ENCODE measurements at regions not wholly inside any gene's neighbourhood (a gene's known extent, or its start where the extent isn't known, plus 50 kb on each side); places are given as distances from the start of the nearest gene placed in this dataset.

- Mint-ChIP-seq H3K27me3 (no peaks in the 10 kb centered on the region), H3K36me3 (ENCODE audit: low read depth) (no peaks in the 10 kb centered on the region), H3K4me1 (no peaks in the 10 kb centered on the region), H3K9me3 (peaks cover 2% of the 10 kb centered on the region), H3K27ac (no peak overlapping the region), H3K4me3 (no peak overlapping the region)
- ChIA-PET CTCF (no interaction called here), POLR2A (no interaction called here)
- DNase-seq = no peak
Measured at GRCh38 chr9:107953556-107954125, 464.1 kb upstream of the KLF4 start.

- Mint-ChIP-seq H3K4me1 (no peaks in the 10 kb centered on the region), H3K9me3 (no peaks in the 10 kb centered on the region), H3K27me3 (no peaks in the 10 kb centered on the region), H3K27ac (no peak overlapping the region), H3K4me3 (no peak overlapping the region), H3K36me3 (ENCODE audit: low read depth) (no peaks in the 10 kb centered on the region)
- POLR2A ChIA-PET = no interaction called here
- CTCF ChIA-PET = no interaction called here
- no peak for DNase-seq
Measured at GRCh38 chr9:107952773-107953172, 463.2 kb upstream of the KLF4 start.

- POLR2A ChIA-PET = no interaction called here
- Mint-ChIP-seq H3K9me3 (no peaks in the 10 kb centered on the region), H3K27me3 (no peaks in the 10 kb centered on the region), H3K27ac (no peak overlapping the region), H3K4me3 (no peak overlapping the region), H3K4me1 (no peaks in the 10 kb centered on the region), H3K36me3 (ENCODE audit: low read depth) (no peaks in the 10 kb centered on the region)
- CTCF ChIA-PET = no interaction called here
- DNase-seq = no peak
Measured at GRCh38 chr9:107951511-107951910, 461.9 kb upstream of the KLF4 start.

- Mint-ChIP-seq H3K27ac (no peak overlapping the region), H3K9me3 (no peaks in the 10 kb centered on the region), H3K36me3 (ENCODE audit: low read depth) (no peaks in the 10 kb centered on the region), H3K4me1 (no peaks in the 10 kb centered on the region), H3K27me3 (no peaks in the 10 kb centered on the region), H3K4me3 (no peak overlapping the region)
- ChIA-PET POLR2A (no interaction called here), CTCF (no interaction called here)
- DNase-seq = no peak
Measured at GRCh38 chr9:107949061-107949460, 459.5 kb upstream of the KLF4 start.

- DNase-seq = no peak
- no peak overlapping the region for H3K27ac Mint-ChIP-seq
- POLR2A ChIA-PET = no interaction called here
- no peaks in the 10 kb centered on the region for H3K27me3 Mint-ChIP-seq
- no peaks in the 10 kb centered on the region for H3K9me3 Mint-ChIP-seq
- H3K36me3 Mint-ChIP-seq (ENCODE audit: low read depth) = no peaks in the 10 kb centered on the region
- H3K4me1 Mint-ChIP-seq = no peaks in the 10 kb centered on the region
- CTCF ChIA-PET = no interaction called here
- H3K4me3 Mint-ChIP-seq = no peak overlapping the region
Measured at GRCh38 chr9:107948601-107949000, 459.0 kb upstream of the KLF4 start.

- CTCF ChIA-PET = no interaction called here
- H3K4me1 Mint-ChIP-seq = no peaks in the 10 kb centered on the region
- H3K9me3 Mint-ChIP-seq = no peaks in the 10 kb centered on the region
- no peak for DNase-seq
- POLR2A ChIA-PET = no interaction called here
- H3K27me3 Mint-ChIP-seq = no peaks in the 10 kb centered on the region
- no peak overlapping the region for H3K4me3 Mint-ChIP-seq
- H3K36me3 Mint-ChIP-seq (ENCODE audit: low read depth) = no peaks in the 10 kb centered on the region
- no peak overlapping the region for H3K27ac Mint-ChIP-seq
Measured at GRCh38 chr9:107948086-107948485, 458.5 kb upstream of the KLF4 start.

GRCh38 chr9:107946364-107947141 lies 457.0 kb upstream of the KLF4 start:
- Mint-ChIP-seq H3K27me3 (no peaks in the 10 kb centered on the region), H3K4me1 (no peaks in the 10 kb centered on the region), H3K9me3 (peaks cover 3% of the 10 kb centered on the region), H3K4me3 (no peak overlapping the region), H3K36me3 (ENCODE audit: low read depth) (no peaks in the 10 kb centered on the region), H3K27ac (no peak overlapping the region)
- ChIA-PET POLR2A (no interaction called here), CTCF (no interaction called here)
- DNase-seq = no peak

GRCh38 chr9:107945961-107946360 lies 456.4 kb upstream of the KLF4 start:
- DNase-seq = no peak
- peaks cover 3% of the 10 kb centered on the region for H3K9me3 Mint-ChIP-seq
- no peaks in the 10 kb centered on the region for H3K4me1 Mint-ChIP-seq
- no peaks in the 10 kb centered on the region for H3K36me3 Mint-ChIP-seq (ENCODE audit: low read depth)
- H3K4me3 Mint-ChIP-seq = no peak overlapping the region
- POLR2A ChIA-PET = no interaction called here
- H3K27me3 Mint-ChIP-seq = no peaks in the 10 kb centered on the region
- no peak overlapping the region for H3K27ac Mint-ChIP-seq
- CTCF ChIA-PET = no interaction called here

GRCh38 chr9:107945493-107945892 lies 455.9 kb upstream of the KLF4 start:
- H3K36me3 Mint-ChIP-seq (ENCODE audit: low read depth) = no peaks in the 10 kb centered on the region
- no peaks in the 10 kb centered on the region for H3K4me1 Mint-ChIP-seq
- DNase-seq = no peak
- ChIA-PET POLR2A (no interaction called here), CTCF (no interaction called here)
- no peak overlapping the region for H3K4me3 Mint-ChIP-seq
- H3K27me3 Mint-ChIP-seq = no peaks in the 10 kb centered on the region
- H3K27ac Mint-ChIP-seq = no peak overlapping the region
- peaks cover 3% of the 10 kb centered on the region for H3K9me3 Mint-ChIP-seq

- ChIA-PET CTCF (no interaction called here), POLR2A (no interaction called here)
- Mint-ChIP-seq H3K27ac (no peak overlapping the region), H3K27me3 (no peaks in the 10 kb centered on the region), H3K4me1 (no peaks in the 10 kb centered on the region), H3K4me3 (no peak overlapping the region), H3K9me3 (peaks cover 3% of the 10 kb centered on the region), H3K36me3 (ENCODE audit: low read depth) (no peaks in the 10 kb centered on the region)
- no peak for DNase-seq
Measured at GRCh38 chr9:107944387-107944786, 454.8 kb upstream of the KLF4 start.

GRCh38 chr9:107943901-107944300 lies 454.3 kb upstream of the KLF4 start:
- H3K4me3 Mint-ChIP-seq = no peak overlapping the region
- CTCF ChIA-PET = no interaction called here
- H3K27ac Mint-ChIP-seq = no peak overlapping the region
- H3K36me3 Mint-ChIP-seq (ENCODE audit: low read depth) = no peaks in the 10 kb centered on the region
- no peaks in the 10 kb centered on the region for H3K27me3 Mint-ChIP-seq
- H3K4me1 Mint-ChIP-seq = no peaks in the 10 kb centered on the region
- DNase-seq = no peak
- POLR2A ChIA-PET = no interaction called here
- H3K9me3 Mint-ChIP-seq = peaks cover 3% of the 10 kb centered on the region

GRCh38 chr9:107942856-107943255 lies 453.3 kb upstream of the KLF4 start:
- no peak overlapping the region for H3K4me3 Mint-ChIP-seq
- POLR2A ChIA-PET = no interaction called here

GRCh38 chr9:107942291-107942690 lies 452.7 kb upstream of the KLF4 start:
- H3K36me3 Mint-ChIP-seq (ENCODE audit: low read depth) = no peaks in the 10 kb centered on the region
- H3K27me3 Mint-ChIP-seq = no peaks in the 10 kb centered on the region
- H3K4me3 Mint-ChIP-seq = no peak overlapping the region
- H3K9me3 Mint-ChIP-seq = peaks cover 3% of the 10 kb centered on the region
- CTCF ChIA-PET = no interaction called here
- DNase-seq = no peak
- POLR2A ChIA-PET = no interaction called here
- no peaks in the 10 kb centered on the region for H3K4me1 Mint-ChIP-seq
- H3K27ac Mint-ChIP-seq = no peak overlapping the region

More at GRCh38 chr9:107942856-107943255, 453.3 kb upstream of the KLF4 start:
- Mint-ChIP-seq H3K4me1 (no peaks in the 10 kb centered on the region), H3K36me3 (ENCODE audit: low read depth) (no peaks in the 10 kb centered on the region), H3K27ac (no peak overlapping the region), H3K9me3 (peaks cover 3% of the 10 kb centered on the region), H3K27me3 (no peaks in the 10 kb centered on the region)
- CTCF ChIA-PET = no interaction called here
- DNase-seq = no peak
